Chondrocyte (in vitro differentiated cells): ENCODE measurements at regions not wholly inside any gene's neighbourhood (a gene's known extent, or its start where the extent isn't known, plus 50 kb on each side); places are given as distances from the start of the nearest gene placed in this dataset.

ENCODE experiments used
- DNase-seq: peaks from one replicate; pipeline ENCODE4 v3.0.0; 2021; ENCODE audit warnings: mixed read lengths, low spot score
- H3K27ac Mint-ChIP-seq: one replicate; pipeline ENCODE4 v1.8.0; 2021; ENCODE audit warnings: mild to moderate bottlenecking, moderate library complexity, mixed read lengths; ENCODE audit not compliant: unreplicated experiment
- H3K27me3 Mint-ChIP-seq: 2 replicates; pipeline ENCODE4 v1.8.0; 2021; ENCODE audit warnings: low read depth, mixed read lengths
- H3K36me3 Mint-ChIP-seq: 2 replicates; pipeline ENCODE4 v1.8.0; 2021; ENCODE audit warnings: low read depth, mixed read lengths
- H3K4me1 Mint-ChIP-seq: 2 replicates; pipeline ENCODE4 v1.8.0; 2021; ENCODE audit warnings: low read depth, mild to moderate bottlenecking, mixed read lengths
- H3K4me3 Mint-ChIP-seq: one replicate; pipeline ENCODE4 v1.8.0; 2021; ENCODE audit warnings: mild to moderate bottlenecking, moderate library complexity, mixed read lengths; ENCODE audit not compliant: unreplicated experiment
- H3K9me3 Mint-ChIP-seq: 2 replicates; pipeline ENCODE4 v1.8.0; 2021; ENCODE audit warnings: low read depth, mixed read lengths
- CTCF ChIP-seq: fragments of 200-600 bp; sonication (generic); IDR thresholded peaks from 2 replicates; pipeline ENCODE4 v1.5.0; 2021; ENCODE audit warnings: antibody characterized with exemption, mild to moderate bottlenecking, moderate library complexity

DNA sequence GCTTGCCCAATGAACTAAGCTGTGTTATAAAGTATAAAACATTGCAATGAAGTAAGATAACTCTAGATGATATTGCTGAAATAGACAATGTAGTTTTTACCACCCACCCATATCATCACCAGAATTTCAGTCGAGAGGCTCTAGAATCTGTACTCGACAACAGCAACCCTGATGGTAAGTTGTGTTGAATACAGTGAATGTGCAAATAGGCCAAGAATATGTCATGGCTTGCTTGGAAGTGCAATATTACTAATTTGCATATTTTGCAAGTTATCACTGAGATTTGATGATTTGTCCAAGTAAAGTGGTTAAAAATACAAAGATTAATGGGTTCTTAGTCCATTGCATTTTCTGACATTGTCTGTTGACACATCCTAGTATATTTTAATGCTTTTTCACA, 90.6 kb upstream of the TUSC7 start:
- no peak for TF ChIP-seq CTCF
- no peak overlapping the region for H3K27ac Mint-ChIP-seq
- DNase-seq = no peak
- H3K36me3 Mint-ChIP-seq = no peaks in the 10 kb centered on the region
- H3K4me1 Mint-ChIP-seq = no peaks in the 10 kb centered on the region
- H3K9me3 Mint-ChIP-seq = peaks cover 11% of the 10 kb centered on the region
- peaks cover 2% of the 10 kb centered on the region for H3K27me3 Mint-ChIP-seq
- no peak overlapping the region for H3K4me3 Mint-ChIP-seq

- no peak for TF ChIP-seq CTCF
- Mint-ChIP-seq H3K27me3 (peaks cover 10% of the 10 kb centered on the region), H3K9me3 (peaks cover 23% of the 10 kb centered on the region), H3K4me1 (no peaks in the 10 kb centered on the region), H3K4me3 (no peak overlapping the region), H3K36me3 (no peaks in the 10 kb centered on the region), H3K27ac (no peak overlapping the region)
- no peak for DNase-seq
Observed at GRCh38 chr3:116630494-116630893, 79.1 kb upstream of the TUSC7 start.

DNA sequence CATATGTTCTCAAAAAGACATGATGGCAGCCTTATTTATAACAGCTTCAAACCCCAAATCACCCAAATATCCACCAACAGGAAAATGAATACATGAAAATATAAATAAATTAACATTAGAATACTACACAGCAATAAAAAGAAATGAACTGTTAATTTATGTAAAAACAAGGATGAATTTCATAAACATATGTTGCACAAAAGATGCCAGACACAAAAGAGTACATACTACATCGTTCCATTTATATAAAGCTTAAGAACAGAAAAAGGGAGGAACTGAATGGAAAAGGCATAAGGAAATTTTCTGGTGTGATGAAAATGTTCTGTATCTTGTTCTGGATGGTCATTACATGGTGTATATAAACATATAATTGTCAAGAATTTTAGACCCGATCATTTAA, 69.9 kb upstream of the TUSC7 start:
- no peak for DNase-seq
- no peaks in the 10 kb centered on the region for H3K4me1 Mint-ChIP-seq
- peaks cover 4% of the 10 kb centered on the region for H3K27me3 Mint-ChIP-seq
- no peak for TF ChIP-seq CTCF
- H3K27ac Mint-ChIP-seq = no peak overlapping the region
- H3K4me3 Mint-ChIP-seq = no peak overlapping the region
- no peaks in the 10 kb centered on the region for H3K36me3 Mint-ChIP-seq
- no peaks in the 10 kb centered on the region for H3K9me3 Mint-ChIP-seq

- Mint-ChIP-seq H3K27ac (no peak overlapping the region), H3K4me1 (no peaks in the 10 kb centered on the region), H3K4me3 (no peak overlapping the region), H3K36me3 (no peaks in the 10 kb centered on the region), H3K27me3 (peaks cover 4% of the 10 kb centered on the region), H3K9me3 (no peaks in the 10 kb centered on the region)
- no peak for DNase-seq
- TF ChIP-seq CTCF = no peak
Observed at GRCh38 chr3:116640109-116640508, 69.5 kb upstream of the TUSC7 start.

DNA sequence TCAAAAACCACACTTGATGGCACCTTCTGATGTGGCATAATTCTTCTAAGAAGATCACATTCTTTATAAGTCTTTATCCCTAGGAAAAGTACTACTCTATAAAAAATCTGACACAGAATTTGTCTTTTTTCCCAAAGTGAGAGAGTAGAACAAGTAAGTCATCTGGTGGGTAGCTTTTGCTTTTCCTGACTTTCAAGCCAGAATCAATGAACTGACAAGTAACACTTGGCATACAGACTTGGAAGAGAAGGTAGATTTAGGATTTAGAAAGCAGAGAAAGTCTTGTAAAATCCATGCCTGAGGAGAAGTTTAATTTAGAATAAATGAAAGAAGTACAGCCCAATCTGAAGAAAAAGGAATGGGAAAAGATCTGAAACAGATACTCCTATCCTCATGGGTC, 66.6 kb upstream of the TUSC7 start:
- Mint-ChIP-seq H3K9me3 (no peaks in the 10 kb centered on the region), H3K27me3 (peaks cover 4% of the 10 kb centered on the region), H3K4me3 (no peak overlapping the region), H3K4me1 (no peaks in the 10 kb centered on the region), H3K36me3 (no peaks in the 10 kb centered on the region), H3K27ac (no peak overlapping the region)
- no peak for TF ChIP-seq CTCF
- no peak for DNase-seq
